ENCODE measurements at regions not wholly inside any gene's neighbourhood (a gene's known extent, or its start where the extent isn't known, plus 50 kb on each side); places are given as distances from the start of the nearest gene placed in this dataset.
A peak's percentile ranks its signal among the peaks of the same experiment; 100 is the strongest.

DNA sequence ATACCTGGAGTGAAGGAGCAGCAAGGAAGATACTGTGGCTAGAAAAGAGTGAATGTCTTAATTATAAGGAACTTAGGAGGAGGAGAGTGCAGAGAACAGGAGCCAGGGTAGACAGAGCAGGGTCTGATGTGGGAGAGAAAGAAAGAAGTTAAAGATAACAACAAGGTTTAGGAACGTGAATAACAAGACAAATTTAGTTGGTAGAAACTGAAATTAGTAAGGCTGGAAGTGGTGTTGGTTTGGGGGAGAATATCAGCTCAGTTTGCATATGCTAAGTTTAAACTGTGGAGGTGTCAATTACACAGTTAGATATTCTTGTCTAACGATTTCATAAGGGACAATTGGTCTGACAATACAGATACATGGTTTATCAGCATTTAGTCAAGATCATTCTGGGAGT, 1123.7 kb upstream of the PABPC4L start:
- H3K36me3 ChIP-seq (ENCODE audit: control insufficient read depth in 2 of 2, extremely low read depth in 1 of 2, insufficient read depth in 2 of 2, low read length in 2 of 2): no peaks in the 10 kb centered on the region
- no TSS peak for BruUV-seq (replicated peaks)
- CTCF ChIA-PET: no interaction called here
- H3K27me3 ChIP-seq (ENCODE audit: control insufficient read depth in 2 of 2, insufficient read depth in 2 of 2, low read length in 2 of 2): no peaks in the 10 kb centered on the region
- H3K9me3 ChIP-seq (replicated peaks; ENCODE audit: control insufficient read depth, insufficient read depth, low read length): no peaks in the 10 kb centered on the region
- POLR2A ChIA-PET: no interaction called here
- peak overlapping the region; percentile 48 for H2AFZ ChIP-seq (ENCODE audit: low read depth, low read length)
- H3K4me3 ChIP-seq (replicated peaks in 1 of 3; ENCODE audit: insufficient read depth in 1 of 3, low read depth in 1 of 3, low read length in 3 of 3): no peak overlapping the region
- H4K20me1 ChIP-seq (replicated peaks; ENCODE audit: control insufficient read depth, extremely low read depth, insufficient read depth, low read length): no peaks in the 10 kb centered on the region
- no peak overlapping the region for H3K4me2 ChIP-seq (ENCODE audit: insufficient read depth, low read length)
- no peak for TF ChIP-seq JUN (IDR thresholded peaks at IDR 0.05; ENCODE audit: borderline replicate concordance, insufficient read depth, insufficient read length, low read depth)
- TF ChIP-seq, protein P1, sequence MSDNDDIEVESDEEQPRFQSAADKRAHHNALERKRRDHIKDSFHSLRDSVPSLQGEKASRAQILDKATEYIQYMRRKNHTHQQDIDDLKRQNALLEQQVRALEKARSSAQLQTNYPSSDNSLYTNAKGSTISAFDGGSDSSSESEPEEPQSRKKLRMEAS (IDR thresholded peaks at IDR 0.05; ENCODE audit: insufficient read depth, insufficient read length): no peak
- no peak overlapping the region for H3K27ac ChIP-seq (ENCODE audit: insufficient read depth, low read depth, low read length)
- intact Hi-C loops (cut with micrococcal nuclease) (no loop called here), dilution Hi-C loops (cut with MboI; ENCODE audit: extremely low pct_ligation_motif_present, low sequenced_read_pairs) (no loop called here)
- H3K4me1 ChIP-seq (ENCODE audit: control insufficient read depth, extremely low read depth, insufficient read depth, low read length): no peaks in the 10 kb centered on the region
- no peak for DNase-seq (ENCODE audit: low read depth, low spot score)
- no peaks in the 10 kb centered on the region for H3K79me2 ChIP-seq (ENCODE audit: control insufficient read depth, insufficient read depth, low read length)
- no peaks in the 10 kb centered on the region for H3K9me1 ChIP-seq (replicated peaks; ENCODE audit: control insufficient read depth, extremely low read depth, insufficient read depth, low read length)
- FAIRE-seq: no peak
- H3K9ac ChIP-seq (replicated peaks; ENCODE audit: extremely low read depth, insufficient read depth, low read length): no peak overlapping the region

DNA sequence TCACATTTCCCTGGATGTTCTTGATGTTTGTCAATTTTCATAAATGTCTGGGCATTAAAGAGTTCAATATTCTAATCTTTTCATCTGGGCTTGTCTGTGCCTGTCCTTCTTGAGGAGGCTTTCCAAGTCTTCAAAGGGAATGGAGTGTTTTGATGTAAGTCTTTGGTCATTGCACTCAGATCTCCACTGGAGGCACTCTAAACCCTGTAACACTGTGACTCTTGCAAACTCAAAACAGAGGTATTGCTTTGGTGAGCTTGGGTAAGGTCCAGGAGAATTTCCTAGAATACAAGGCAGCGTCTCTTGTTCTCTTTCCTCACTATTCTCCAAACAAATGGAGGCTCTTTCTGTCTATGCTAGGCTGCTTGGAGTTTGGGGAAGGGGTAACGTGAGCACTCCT, 1118.1 kb upstream of the PABPC4L start:
- FAIRE-seq (no peak), DNase-seq (ENCODE audit: low read depth, low spot score) (no peak)
- no peaks in the 10 kb centered on the region for H3K9me3 ChIP-seq (replicated peaks; ENCODE audit: control insufficient read depth, insufficient read depth, low read length)
- no peaks in the 10 kb centered on the region for H3K27me3 ChIP-seq (ENCODE audit: control insufficient read depth in 2 of 2, insufficient read depth in 2 of 2, low read length in 2 of 2)
- intact Hi-C loops (cut with micrococcal nuclease): no loop called here
- POLR2A ChIA-PET: no interaction called here
- CTCF ChIA-PET: no interaction called here
- H3K4me2 ChIP-seq (ENCODE audit: insufficient read depth, low read length): no peak overlapping the region
- H3K4me1 ChIP-seq (ENCODE audit: control insufficient read depth, extremely low read depth, insufficient read depth, low read length): no peaks in the 10 kb centered on the region
- H2AFZ ChIP-seq (ENCODE audit: low read depth, low read length): no peak overlapping the region
- no peak overlapping the region for H3K4me3 ChIP-seq (replicated peaks in 1 of 3; ENCODE audit: insufficient read depth in 1 of 3, low read depth in 1 of 3, low read length in 3 of 3)
- dilution Hi-C loops (cut with MboI; ENCODE audit: extremely low pct_ligation_motif_present, low sequenced_read_pairs): no loop called here
- no peak overlapping the region for H3K27ac ChIP-seq (ENCODE audit: insufficient read depth, low read depth, low read length)
- no peaks in the 10 kb centered on the region for H3K79me2 ChIP-seq (ENCODE audit: control insufficient read depth, insufficient read depth, low read length)
- H3K9ac ChIP-seq (replicated peaks; ENCODE audit: extremely low read depth, insufficient read depth, low read length): no peak overlapping the region
- H3K36me3 ChIP-seq (ENCODE audit: control insufficient read depth in 2 of 2, extremely low read depth in 1 of 2, insufficient read depth in 2 of 2, low read length in 2 of 2): no peaks in the 10 kb centered on the region
- no TSS peak for BruUV-seq (replicated peaks)
- H4K20me1 ChIP-seq (replicated peaks; ENCODE audit: control insufficient read depth, extremely low read depth, insufficient read depth, low read length): no peaks in the 10 kb centered on the region
- H3K9me1 ChIP-seq (replicated peaks; ENCODE audit: control insufficient read depth, extremely low read depth, insufficient read depth, low read length): no peaks in the 10 kb centered on the region
- TF ChIP-seq FOS (IDR thresholded peaks at IDR 0.05; ENCODE audit: borderline replicate concordance, insufficient read depth, low read length) (no peak), POLR2AphosphoS5 (IDR thresholded peaks at IDR 0.05; ENCODE audit: insufficient read depth, low read depth, low read length) (no peak), POLR2A (IDR thresholded peaks at IDR 0.05; ENCODE audit: low read depth, low read length) (no peak)
